CD4-positive, alpha-beta T cell treated with Interleukin-21 for 1 hour (primary cell): ENCODE measurements at regions not wholly inside any gene's neighbourhood (a gene's known extent, or its start where the extent isn't known, plus 50 kb on each side); places are given as distances from the start of the nearest gene placed in this dataset.

Experiments used
- DNase-seq: peaks from one replicate; pipeline ENCODE4 v3.0.0-alpha.2; 2020

GRCh38 chr6:56708810-56709597 lies 66.3 kb upstream of the DST start:
- peak; percentile 10 for DNase-seq

- DNase-seq, result no peak
These were observed 64.5 kb upstream of the DST start for GRCh38 chr6:56706981-56707726.

DNA sequence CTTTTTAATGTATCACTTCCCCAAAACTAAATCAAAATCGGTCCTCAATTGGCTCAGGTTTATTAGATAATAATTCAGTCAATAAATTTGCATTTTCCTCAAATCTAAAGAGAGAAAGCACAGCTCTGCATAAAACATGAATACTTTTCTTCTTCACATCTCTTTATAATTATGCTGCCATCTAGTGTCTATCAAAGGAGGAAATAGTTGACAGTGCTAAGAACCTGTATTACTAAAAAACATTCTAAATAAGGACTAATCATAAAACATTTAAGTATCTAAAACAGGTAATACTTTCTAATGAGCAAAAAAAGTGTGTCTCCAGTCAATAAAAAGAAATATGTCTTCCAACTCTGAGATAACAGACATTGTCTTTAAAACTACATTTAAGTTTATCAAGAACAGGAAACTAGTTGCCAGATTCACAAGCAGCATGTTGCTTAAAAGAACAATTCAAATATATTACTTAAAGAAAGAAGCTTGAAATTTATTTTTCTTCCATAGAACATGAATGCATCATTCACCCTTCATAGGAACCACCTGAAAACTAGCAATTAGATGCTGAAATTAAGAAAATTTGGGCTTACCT lies 56.5 kb upstream of the DST start:
- no peak for DNase-seq

GRCh38 chr6:56695702-56696101 lies 53.0 kb upstream of the DST start:
- no peak for DNase-seq

- no peak for DNase-seq
These were observed 51.3 kb upstream of the DST start for GRCh38 chr6:56694002-56694401.

DNA sequence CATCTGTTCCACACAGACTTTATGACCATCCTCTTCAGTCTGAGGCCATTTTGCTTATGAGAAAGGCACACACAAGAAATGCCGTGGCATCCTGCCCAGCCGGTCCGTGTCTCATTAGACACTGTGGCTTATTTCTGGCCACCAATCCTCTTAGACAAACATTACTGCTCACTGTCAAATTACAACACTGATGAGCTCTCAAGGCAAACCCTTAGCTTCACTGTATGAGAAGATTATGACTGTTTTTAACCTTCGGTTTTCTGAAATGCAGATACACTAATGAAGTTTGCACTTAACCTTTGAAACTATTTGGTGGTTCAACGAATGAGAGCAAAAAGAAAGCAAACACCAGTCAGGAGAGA lies 50.5 kb upstream of the DST start:
- no peak for DNase-seq

DNA sequence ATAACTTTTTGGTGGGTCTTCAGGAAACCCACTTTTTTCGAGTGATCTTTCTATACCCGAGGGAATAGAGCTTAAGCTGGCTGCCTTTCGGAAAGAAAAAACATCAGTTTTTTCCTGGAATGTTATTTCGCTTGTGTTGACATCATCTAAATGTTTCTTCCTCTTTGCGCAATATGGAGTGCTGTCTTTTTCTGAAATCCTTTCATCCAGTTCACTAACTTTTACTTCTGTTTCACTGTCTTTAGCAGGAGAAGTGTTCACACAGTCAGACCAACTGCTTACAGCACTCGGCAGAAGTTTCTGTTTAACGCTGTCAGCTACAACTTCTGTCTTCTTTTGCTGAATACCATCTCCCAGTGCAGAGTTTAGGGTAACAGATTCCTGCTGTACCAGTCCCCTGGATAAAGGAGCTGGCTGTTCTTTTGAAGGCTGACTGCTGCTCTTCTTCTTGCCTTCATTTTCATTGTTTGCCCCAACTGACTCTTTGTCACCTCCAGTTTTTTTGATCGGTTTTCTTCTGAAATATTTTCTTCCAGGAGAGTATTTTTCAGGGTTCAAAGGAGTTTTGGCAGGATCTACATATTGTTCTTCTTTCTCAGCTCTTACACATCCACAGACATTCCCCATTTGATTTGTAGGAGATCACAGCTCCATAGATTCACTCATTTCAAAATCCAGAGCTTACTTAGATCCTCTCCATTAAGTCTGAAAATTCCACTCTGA lies 50.0 kb upstream of the DST start:
- DNase-seq, result no peak
